Activated CD4-positive, alpha-beta T cell treated with anti-CD3 and anti-CD28 coated beads, Interleukin-2, amount 50 U/mL, for 24 hours (primary cell): ENCODE measurements at regions not wholly inside any gene's neighbourhood (a gene's known extent, or its start where the extent isn't known, plus 50 kb on each side); places are given as distances from the start of the nearest gene placed in this dataset.
"Not testable (repeated sequence)": the region's sequence is repeated elsewhere in the genome, so short reads cannot be mapped to it uniquely, and the experiment has no call there.

Experiments used
- DNase-seq, 2 donors: peaks; one replicate each; pipeline ENCODE4 v3.0.0-alpha.2; 2020; ENCODE audit warnings: low read depth in 1 of 2, low spot score in 1 of 2

- DNase-seq = no peak
Observed at GRCh38 chr18:47415881-47416280, 164.4 kb upstream of the SKOR2 start.

GRCh38 chr18:47413327-47413726, 161.9 kb upstream of the SKOR2 start:
- no peak for DNase-seq

DNA sequence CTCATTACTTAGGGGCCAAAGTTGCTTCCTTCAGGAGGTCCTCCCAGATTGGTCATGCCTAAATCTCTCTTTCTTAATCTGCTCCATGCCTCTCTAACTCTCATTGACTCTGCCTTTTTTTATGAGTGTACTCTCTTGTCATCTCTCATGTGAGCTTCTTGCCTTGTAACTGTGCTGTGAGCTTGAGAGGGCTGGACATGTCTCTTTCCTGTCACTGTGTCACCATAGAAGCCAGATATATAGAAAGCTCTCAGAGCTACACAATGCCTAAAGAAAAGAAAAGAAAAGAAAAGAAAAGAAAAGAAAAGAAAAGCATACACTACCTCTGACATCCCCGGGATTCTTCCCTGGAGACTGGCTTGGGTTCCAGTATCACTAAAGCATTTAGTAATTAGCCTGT, 161.5 kb upstream of the SKOR2 start:
- no peak for DNase-seq

GRCh38 chr18:47411159-47411558, 159.7 kb upstream of the SKOR2 start:
- DNase-seq = no peak

- DNase-seq = no peak
Observed at GRCh38 chr18:47410139-47410538, 158.7 kb upstream of the SKOR2 start.

GRCh38 chr18:47409519-47409918, 158.1 kb upstream of the SKOR2 start:
- no peak for DNase-seq

- no peak for DNase-seq
Observed at GRCh38 chr18:47407736-47408135, 156.3 kb upstream of the SKOR2 start.

- DNase-seq = no peak
Observed at GRCh38 chr18:47404845-47405244, 153.4 kb upstream of the SKOR2 start.

GRCh38 chr18:47403949-47404348, 152.5 kb upstream of the SKOR2 start:
- DNase-seq = no peak

DNA sequence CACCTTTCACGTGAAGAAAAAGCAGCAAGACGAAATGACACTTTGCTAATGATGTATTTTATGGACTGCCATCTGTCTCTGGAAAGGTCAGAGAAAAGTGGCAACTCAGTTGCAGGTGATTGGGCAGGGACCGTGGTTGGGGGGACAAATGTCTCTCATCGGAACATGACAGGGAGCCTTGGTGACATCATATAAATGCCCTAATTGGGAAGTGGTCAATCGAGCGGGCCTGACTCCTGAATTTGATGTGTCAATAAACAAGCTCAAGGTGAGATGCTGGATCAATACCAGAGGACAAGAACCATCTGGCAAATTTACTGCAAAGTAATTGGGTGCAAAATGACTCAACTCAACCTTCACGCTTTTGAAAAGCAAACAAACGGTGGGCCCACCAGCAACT, 151.9 kb upstream of the SKOR2 start:
- no peak for DNase-seq

GRCh38 chr18:47399475-47399874, 148.0 kb upstream of the SKOR2 start:
- no peak for DNase-seq

- DNase-seq = no peak
Observed at GRCh38 chr18:47397671-47398319, 146.3 kb upstream of the SKOR2 start.

- no peak for DNase-seq
Observed at GRCh38 chr18:47391665-47392064, 140.2 kb upstream of the SKOR2 start.

DNA sequence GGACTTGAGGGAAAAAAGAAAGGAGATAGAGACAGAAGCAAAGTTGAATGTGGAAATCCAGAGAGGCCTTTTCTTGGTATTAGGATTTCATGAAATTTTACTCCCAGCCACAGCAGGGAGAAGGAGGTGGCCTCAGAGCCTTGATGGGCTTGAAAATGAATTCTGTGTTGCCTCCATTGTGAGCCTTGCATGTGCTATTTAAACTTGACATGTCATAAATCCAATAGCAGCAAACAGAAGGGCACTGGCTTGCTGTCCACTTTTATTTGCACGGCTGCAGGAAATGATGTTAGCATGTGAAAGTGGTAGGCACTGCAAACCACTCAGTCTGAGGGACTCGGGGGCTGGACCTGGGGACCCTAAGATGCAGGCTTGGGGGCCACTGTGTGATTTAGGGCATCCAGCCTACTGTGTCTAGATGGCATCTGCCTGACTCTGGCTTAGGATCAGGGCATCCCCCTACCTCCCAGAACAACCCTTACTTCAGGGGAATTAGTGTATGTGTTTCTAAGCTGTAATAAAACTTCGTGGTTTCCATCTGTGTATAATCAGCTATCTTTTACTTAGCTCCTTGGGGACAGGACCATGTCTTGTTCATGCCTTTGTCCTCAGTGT, 139.1 kb upstream of the SKOR2 start:
- DNase-seq = no peak

DNA sequence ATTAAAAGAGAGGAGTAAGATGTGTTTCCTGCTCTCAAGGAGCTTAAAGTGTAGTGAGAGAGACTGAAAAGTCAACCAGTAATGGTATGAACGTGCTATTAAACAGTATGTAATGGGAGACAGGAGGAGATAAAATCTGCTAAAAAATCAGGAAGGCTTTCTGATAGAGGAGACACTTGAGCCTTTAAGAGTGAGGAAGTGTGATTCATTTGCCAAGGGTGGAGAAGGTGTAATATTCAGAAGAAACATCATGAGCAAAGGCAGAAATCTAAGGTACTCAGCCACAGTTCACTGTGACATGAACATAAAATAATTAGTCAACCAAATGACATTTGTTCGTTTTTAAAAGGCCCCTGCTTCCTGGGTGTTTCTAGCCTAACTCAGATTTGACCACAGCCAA, 137.8 kb upstream of the SKOR2 start:
- DNase-seq = no peak

DNA sequence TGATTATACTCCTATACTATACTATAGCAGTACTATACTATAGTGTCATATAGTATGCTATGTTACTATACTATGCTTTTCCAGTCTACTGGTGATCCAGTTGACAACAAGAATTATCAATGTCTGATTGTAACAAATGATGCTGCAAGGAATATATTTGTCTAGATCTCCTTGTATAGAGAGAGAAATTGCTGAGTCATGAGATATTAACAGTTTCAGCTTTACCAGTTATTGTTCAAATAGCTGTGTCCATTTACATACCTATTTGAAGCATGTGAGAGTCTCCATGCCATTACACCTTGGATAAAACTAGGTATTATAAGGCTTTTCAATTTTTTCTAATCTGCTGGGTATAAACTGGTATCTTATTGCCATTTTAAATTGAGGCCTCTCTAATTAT, 136.4 kb upstream of the SKOR2 start:
- no peak for DNase-seq

DNA sequence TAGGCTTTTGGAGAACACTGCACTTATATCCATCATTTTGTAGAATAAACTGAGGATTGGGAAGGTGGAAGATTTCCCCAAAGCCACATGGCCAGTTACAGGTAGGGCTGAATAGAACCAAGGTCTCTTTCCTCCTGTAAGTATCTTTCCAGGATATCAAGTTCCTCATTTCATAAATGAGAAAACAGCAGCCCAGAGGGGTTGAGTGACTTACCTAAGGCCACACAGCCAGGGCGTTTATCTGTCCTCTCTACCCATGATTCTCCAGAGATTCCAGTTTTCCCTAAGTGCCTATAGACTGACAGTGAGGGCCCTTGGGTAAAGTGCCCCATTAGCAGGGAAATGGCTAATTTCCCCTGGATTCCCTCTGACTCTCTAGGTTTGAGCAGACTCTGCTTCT, 132.3 kb upstream of the SKOR2 start:
- DNase-seq = no peak

- DNase-seq = no peak
Observed at GRCh38 chr18:47381975-47382570, 130.6 kb upstream of the SKOR2 start.

DNA sequence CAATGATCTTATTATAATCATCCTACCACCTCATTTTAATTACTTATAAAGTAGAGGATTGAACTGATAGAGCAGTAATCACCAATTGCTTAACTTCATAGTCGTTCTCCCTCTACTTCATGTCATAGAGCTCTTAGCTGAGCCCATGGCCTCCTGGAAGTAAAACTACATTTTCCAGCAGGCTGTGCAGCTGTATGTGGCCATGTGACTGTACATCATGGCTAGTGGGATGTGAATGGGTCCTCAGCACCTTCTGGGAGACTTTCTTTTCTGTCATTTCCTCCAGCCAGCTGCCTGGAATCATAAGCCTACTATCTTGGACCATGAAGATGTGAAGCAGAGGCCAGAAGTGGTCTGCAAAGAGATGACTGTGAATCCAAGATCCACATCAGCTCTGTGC, 128.7 kb upstream of the SKOR2 start:
- no peak for DNase-seq

DNA sequence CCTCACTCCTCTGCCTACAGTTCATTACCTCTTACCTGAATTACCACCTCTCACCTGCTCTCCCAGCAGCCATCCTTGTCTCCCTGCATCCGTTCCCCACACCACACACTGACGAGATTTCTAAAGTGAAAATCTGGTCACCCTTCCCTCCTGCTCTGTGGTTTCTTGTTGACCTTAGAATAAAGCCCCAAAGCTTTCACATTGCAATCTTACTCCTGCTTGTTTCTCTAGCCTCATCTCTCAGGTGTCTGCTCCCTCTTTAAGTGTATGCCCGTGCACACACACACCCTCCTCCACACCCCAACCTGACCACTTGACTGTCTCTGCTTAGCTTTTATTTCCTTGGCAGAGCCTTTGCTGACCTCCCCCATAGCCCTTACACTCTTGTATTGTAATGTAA, 122.0 kb upstream of the SKOR2 start:
- no peak for DNase-seq

- no peak for DNase-seq
Observed at GRCh38 chr18:47370052-47370451, 118.6 kb upstream of the SKOR2 start.

GRCh38 chr18:47354061-47354460, 102.6 kb upstream of the SKOR2 start:
- not testable (repeated sequence) for DNase-seq

GRCh38 chr18:47346016-47346415, 94.6 kb upstream of the SKOR2 start:
- no peak for DNase-seq
